Thoracic aorta (tissue), 2 donors: ENCODE measurements at regions not wholly inside any gene's neighbourhood (a gene's known extent, or its start where the extent isn't known, plus 50 kb on each side); places are given as distances from the start of the nearest gene placed in this dataset.

ENCODE experiments used
- ATAC-seq: fragments of 150-250 bp; one replicate; pipeline ENCODE4 v1.8.0; 2017; ENCODE audit warnings: low read depth; ENCODE audit not compliant: insufficient number of reproducible peaks, low FRiP score
- DNase-seq: peaks from one replicate; pipeline ENCODE4 v3.0.0-alpha.2; 2020; ENCODE audit warnings: low spot score
- H3K27ac ChIP-seq, 2 donors: fragments of 200-600 bp; sonication (generic); 1 replicate in 1 of 2; 2 replicates in 1 of 2; pipeline ENCODE4 v1.5.1; 2016; ENCODE audit warnings: mild to moderate bottlenecking in 2 of 2, moderate library complexity in 2 of 2
- H3K27me3 ChIP-seq: fragments of 200-600 bp; sonication (generic); replicated peaks from 2 replicates; pipeline ENCODE4 v1.6.0; 2016; ENCODE audit warnings: mild to moderate bottlenecking; ENCODE audit not compliant: insufficient read depth
- H3K36me3 ChIP-seq: fragments of 200-600 bp; sonication (generic); one replicate; pipeline ENCODE4 v1.5.1; 2016
- H3K4me1 ChIP-seq, 2 donors: fragments of 200-600 bp; sonication (generic); 1 replicate in 1 of 2; 2 replicates in 1 of 2; pipeline versions ENCODE4 v1.5.1 to v1.6.0; 2016; ENCODE audit warnings: low read depth in 2 of 2, mild to moderate bottlenecking in 1 of 2; ENCODE audit not compliant: control insufficient read depth in 1 of 2
- H3K4me3 ChIP-seq: fragments of 200-600 bp; sonication (generic); 2 replicates; pipeline ENCODE4 v1.5.1; 2016; ENCODE audit warnings: mild to moderate bottlenecking
- H3K9me3 ChIP-seq: fragments of 200-600 bp; sonication (generic); 2 replicates; pipeline ENCODE4 v1.5.1; 2016
- CTCF ChIP-seq: fragments of 200-600 bp; sonication (generic); IDR thresholded peaks from one replicate; pipeline ENCODE4 v1.5.1; 2019; ENCODE audit warnings: antibody characterized with exemption

DNA sequence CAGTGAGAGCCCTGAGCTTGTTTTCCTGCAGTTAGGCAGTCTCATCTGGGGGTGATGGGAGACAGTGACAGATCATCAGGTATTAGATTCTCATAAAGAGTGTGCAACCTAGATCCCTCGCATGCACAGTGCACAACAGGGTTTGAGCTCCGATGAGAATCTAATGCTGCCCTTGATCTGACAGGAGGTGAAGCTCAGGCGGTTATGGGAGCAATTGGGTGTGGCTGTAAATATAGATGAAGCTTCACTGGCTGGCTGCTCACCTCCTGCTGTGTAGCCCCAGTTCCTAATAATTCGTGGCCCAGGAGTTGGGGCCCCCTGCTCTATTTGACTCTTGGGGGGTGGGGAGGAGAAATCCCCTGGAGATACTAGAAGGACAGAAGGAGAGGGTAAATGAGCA is 309.4 kb upstream of the STT3B start:
- DNase-seq (no peak), ATAC-seq (no peak)
- H3K4me1 ChIP-seq = peaks cover 0 to 3% of the 10 kb centered on the region in 2 donors
- no peaks in the 10 kb centered on the region for H3K9me3 ChIP-seq
- H3K36me3 ChIP-seq = no peaks in the 10 kb centered on the region
- H3K27me3 ChIP-seq = no peaks in the 10 kb centered on the region
- H3K4me3 ChIP-seq = no peak overlapping the region
- TF ChIP-seq CTCF = no peak
- no peak overlapping the region for H3K27ac ChIP-seq

DNA sequence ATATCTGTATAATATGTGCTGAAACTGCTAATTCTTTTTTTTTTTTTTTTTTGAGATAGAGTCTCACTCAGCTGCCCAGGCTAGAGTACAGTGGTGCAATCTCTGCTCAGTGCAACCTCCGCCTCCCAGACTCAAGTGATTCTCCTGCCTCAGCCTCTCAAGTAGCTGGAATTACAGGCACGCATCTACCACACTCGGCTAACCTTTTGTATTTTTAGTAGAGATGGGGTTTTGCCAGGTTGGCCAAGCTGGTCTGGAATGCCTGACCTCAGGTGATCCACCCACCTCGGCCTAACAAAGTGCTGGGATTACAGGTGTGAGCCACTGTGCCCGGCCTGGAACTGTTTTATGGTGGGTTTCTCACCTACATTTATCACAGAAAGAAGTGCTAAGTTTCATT is 307.8 kb upstream of the STT3B start:
- Histone ChIP-seq H3K27ac (no peak overlapping the region), H3K27me3 (no peaks in the 10 kb centered on the region), H3K4me1 (peaks cover 0 to 3% of the 10 kb centered on the region in 2 donors), H3K4me3 (no peak overlapping the region), H3K36me3 (no peaks in the 10 kb centered on the region), H3K9me3 (no peaks in the 10 kb centered on the region)
- no peak for ATAC-seq
- TF ChIP-seq CTCF = no peak
- no peak for DNase-seq

GRCh38 chr3:31225923-31226322 is 306.8 kb upstream of the STT3B start:
- no peak for TF ChIP-seq CTCF
- H3K4me3 ChIP-seq = no peak overlapping the region
- no peaks in the 10 kb centered on the region for H3K9me3 ChIP-seq
- H3K27me3 ChIP-seq = no peaks in the 10 kb centered on the region
- no peaks in the 10 kb centered on the region for H3K36me3 ChIP-seq
- H3K27ac ChIP-seq = no peak overlapping the region
- no peak for DNase-seq
- ATAC-seq = no peak
- peaks cover 0 to 3% of the 10 kb centered on the region in 2 donors for H3K4me1 ChIP-seq

- Histone ChIP-seq H3K9me3 (no peaks in the 10 kb centered on the region), H3K4me3 (no peak overlapping the region), H3K36me3 (no peaks in the 10 kb centered on the region), H3K27me3 (no peaks in the 10 kb centered on the region), H3K4me1 (peaks cover 0 to 3% of the 10 kb centered on the region in 2 donors), H3K27ac (no peak overlapping the region)
- no peak for ATAC-seq
- DNase-seq = no peak
- no peak for TF ChIP-seq CTCF
Observed at GRCh38 chr3:31226346-31226745, 306.4 kb upstream of the STT3B start.

DNA sequence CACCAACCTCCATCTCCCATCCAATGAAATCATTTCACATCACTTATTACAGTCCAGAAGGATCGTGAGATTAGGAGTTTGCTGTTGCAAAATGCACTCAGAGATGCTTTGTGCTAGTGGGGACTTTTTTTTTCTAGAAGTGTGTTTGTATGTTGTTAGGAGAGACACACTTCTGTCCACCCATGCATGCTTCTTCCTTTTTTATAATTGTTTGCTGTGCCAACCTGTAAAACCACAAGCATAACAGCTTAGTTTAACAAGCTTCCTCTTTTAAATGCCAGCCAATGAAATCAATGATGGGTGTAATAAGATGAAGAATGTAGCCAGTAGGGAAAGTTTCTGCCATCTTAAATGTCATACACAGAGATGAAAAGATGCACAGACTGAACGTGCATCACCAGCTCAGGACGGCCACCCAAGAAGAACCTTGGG is 305.6 kb upstream of the STT3B start:
- H3K4me1 ChIP-seq = peaks cover 0 to 3% of the 10 kb centered on the region in 2 donors
- no peaks in the 10 kb centered on the region for H3K36me3 ChIP-seq
- H3K4me3 ChIP-seq = no peak overlapping the region
- no peak overlapping the region for H3K27ac ChIP-seq
- DNase-seq (no peak), ATAC-seq (no peak)
- H3K27me3 ChIP-seq = no peaks in the 10 kb centered on the region
- no peak for TF ChIP-seq CTCF
- H3K9me3 ChIP-seq = no peaks in the 10 kb centered on the region
